HCT116 (cell line): ENCODE measurements at regions not wholly inside any gene's neighbourhood (a gene's known extent, or its start where the extent isn't known, plus 50 kb on each side); places are given as distances from the start of the nearest gene placed in this dataset.

Experiments
- ATAC-seq: fragments of 200-7000 bp; cut with Tn5 transposase; 2 replicates; pipeline ENCODE4 v1.9.1; 2020; ENCODE audit warnings: mild to moderate bottlenecking, moderate library complexity
- BruUV-seq: library from RNA; stranded (reverse); fragments of 400-500 nt; replicated peaks from 2 replicates; lab custom pipeline; 2021; lab: Mats Ljungman, UMichigan
- CTCF ChIA-PET: fragments of 300-600 bp; sonication (Branson Sonifier 250); formaldehyde crosslinking; loops from one replicate; lab custom pipeline; 2021; ENCODE audit warnings: antibody characterized with exemption; lab: Charles Lee
- POLR2A ChIA-PET: fragments of 300-600, 350-600 bp; sonication (Branson Sonifier 250); formaldehyde crosslinking; loops from one replicate; lab custom pipeline; 2021; ENCODE audit warnings: antibody characterized with exemption; lab: Charles Lee
- RAD21 ChIA-PET, 2 experiments: fragments of 300-600 bp; sonication (Branson Sonifier 250); formaldehyde crosslinking; loops; one replicate each; lab custom pipeline; 2023; ENCODE audit warnings: low total read pairs in 2 of 2; ENCODE audit not compliant: uncharacterized antibody in 2 of 2, unreplicated experiment in 2 of 2, low non-redundant PET in 1 of 2; lab: Charles Lee
- DNase-seq: peaks from one replicate; pipeline ENCODE4 v3.0.0-alpha.2; 2010; ENCODE audit warnings: low read depth, low spot score
- H2AFZ ChIP-seq: fragments of 200-600 bp; shearing (Covaris generic), sonication (generic); 2 replicates; pipeline ENCODE4 v1.6.1; 2017; ENCODE audit warnings: low read depth, mixed run types, mixed read lengths, antibody characterized with exemption, low read length; ENCODE audit not compliant: poor library complexity, severe bottlenecking
- H3K27ac ChIP-seq: 2 replicates; pipeline ENCODE4 v1.5.1; 2012; ENCODE audit warnings: low read depth, low read length
- H3K27me3 ChIP-seq: fragments of 200-600 bp; sonication (generic); 2 replicates; pipeline ENCODE4 v1.6.1; 2016; ENCODE audit warnings: mixed run types, low read length, mixed read lengths; ENCODE audit not compliant: insufficient read depth
- H3K36me3 ChIP-seq, 2 experiments: fragments of 200-500 bp in 1 of 2; fragments of 200-600 bp in 1 of 2; sonication (Bioruptor generic) in 1 of 2; sonication (generic) in 1 of 2; 2 replicates each; pipeline versions ENCODE4 v1.5.1 to v1.6.1; 2014 to 2016; ENCODE audit warnings: low read length in 2 of 2, inconsistent platforms in 1 of 2, mixed read lengths in 1 of 2, mixed run types in 1 of 2; ENCODE audit not compliant: insufficient read depth in 2 of 2, control insufficient read depth in 1 of 2
- H3K4me1 ChIP-seq, 2 experiments: fragments of 200-600 bp in 1 of 2; sonication (generic) in 1 of 2; 2 replicates each; pipeline versions ENCODE4 v1.5.1 to v1.6.1; 2012 to 2017; ENCODE audit warnings: low read length in 2 of 2, inconsistent platforms in 1 of 2, mild to moderate bottlenecking in 1 of 2, mixed read lengths in 1 of 2, mixed run types in 1 of 2, moderate library complexity in 1 of 2; ENCODE audit not compliant: insufficient read depth in 2 of 2, control insufficient read depth in 1 of 2
- H3K4me2 ChIP-seq: fragments of 200-600 bp; sonication (generic); 2 replicates; pipeline ENCODE4 v1.6.1; 2017; ENCODE audit warnings: mixed run types, low read length, mixed read lengths
- H3K4me3 ChIP-seq, 2 experiments: fragments of 200-600 bp in 1 of 2; sonication (generic) in 1 of 2; replicated peaks in 1 of 2; 2 replicates each; pipeline ENCODE4 v1.5.1; 2011 to 2016; ENCODE audit warnings: low read length in 2 of 2, control low read depth in 1 of 2, low read depth in 1 of 2, mild to moderate bottlenecking in 1 of 2, mixed read lengths in 1 of 2, mixed run types in 1 of 2
- H3K79me2 ChIP-seq: fragments of 200-600 bp; sonication (generic); 2 replicates; pipeline ENCODE4 v1.6.1; 2017; ENCODE audit warnings: mild to moderate bottlenecking, mixed run types, low read length, moderate library complexity, mixed read lengths; ENCODE audit not compliant: insufficient read depth
- H3K9ac ChIP-seq: fragments of 200-600 bp; sonication (generic); 2 replicates; pipeline ENCODE4 v1.6.1; 2016; ENCODE audit warnings: low read length, mixed read lengths
- H3K9me2 ChIP-seq: fragments of 200-600 bp; sonication (generic), shearing (Covaris generic); 2 replicates; pipeline ENCODE4 v1.6.1; 2017; ENCODE audit warnings: mixed run types, mild to moderate bottlenecking, moderate library complexity; ENCODE audit not compliant: insufficient read depth
- H3K9me3 ChIP-seq, 2 experiments: fragments of 200-500 bp in 1 of 2; fragments of 200-600 bp in 1 of 2; sonication (Bioruptor generic) in 1 of 2; sonication (generic) in 1 of 2; 2 replicates each; pipeline ENCODE4 v1.6.1; 2014 to 2017; ENCODE audit warnings: low read length in 2 of 2, mixed read lengths in 2 of 2, inconsistent platforms in 1 of 2, low read depth in 1 of 2, mild to moderate bottlenecking in 1 of 2, mixed run types in 1 of 2, moderate library complexity in 1 of 2; ENCODE audit not compliant: control insufficient read depth in 1 of 2, insufficient read depth in 1 of 2
- H4K20me1 ChIP-seq: fragments of 200-600 bp; sonication (generic), shearing (Covaris generic); 2 replicates; pipeline ENCODE4 v1.6.1; 2017; ENCODE audit warnings: mixed run types, mild to moderate bottlenecking, moderate library complexity; ENCODE audit not compliant: insufficient read depth
- CEBPB ChIP-seq: IDR thresholded peaks from 2 replicates; pipeline ENCODE4 v1.6.1; 2012; ENCODE audit warnings: low read depth
- CTCF ChIP-seq, 3 experiments: fragments of 200-600 bp in 1 of 3; sonication (generic) in 1 of 3; IDR thresholded peaks in 2 of 3; conservative IDR thresholded peaks in 1 of 3; 2 replicates each; pipeline ENCODE4 v1.5.1; 2012 to 2017; ENCODE audit warnings: low read depth in 2 of 3, low read length in 2 of 3, antibody characterized with exemption in 1 of 3, borderline replicate concordance in 1 of 3, control low read depth in 1 of 3, mild to moderate bottlenecking in 1 of 3, mixed read lengths in 1 of 3, mixed run types in 1 of 3, moderate library complexity in 1 of 3; ENCODE audit not compliant: insufficient read depth in 1 of 3
- POLR2A ChIP-seq: IDR thresholded peaks from 2 replicates; pipeline ENCODE4 v1.7.0; 2011; ENCODE audit warnings: borderline replicate concordance; ENCODE audit not compliant: insufficient read depth, insufficient read length; ENCODE audit errors: extremely low read depth
- SP1 ChIP-seq: IDR thresholded peaks from 2 replicates; pipeline ENCODE4 v1.6.1; 2012; ENCODE audit warnings: low read depth
- SRF ChIP-seq: IDR thresholded peaks from 2 replicates; pipeline ENCODE4 v1.6.1; 2012; ENCODE audit warnings: low read depth
- TCF7L2 ChIP-seq: IDR thresholded peaks from 2 replicates; pipeline ENCODE4 v1.7.0; 2011; ENCODE audit warnings: borderline replicate concordance, inconsistent platforms; ENCODE audit not compliant: insufficient read depth, insufficient read length; ENCODE audit errors: extremely low read depth
- YY1 ChIP-seq: IDR thresholded peaks from 2 replicates; pipeline ENCODE4 v1.6.1; 2011; ENCODE audit warnings: low read length, low read depth, moderate library complexity, mild to moderate bottlenecking; ENCODE audit not compliant: insufficient replicate concordance; ENCODE audit errors: extremely low read depth
- intact Hi-C: fragments of 100-400 bp; cut with micrococcal nuclease; formaldehyde crosslinking; loops from 2 replicates; pipeline ENCODE4 v1.10.0; 2022

DNA sequence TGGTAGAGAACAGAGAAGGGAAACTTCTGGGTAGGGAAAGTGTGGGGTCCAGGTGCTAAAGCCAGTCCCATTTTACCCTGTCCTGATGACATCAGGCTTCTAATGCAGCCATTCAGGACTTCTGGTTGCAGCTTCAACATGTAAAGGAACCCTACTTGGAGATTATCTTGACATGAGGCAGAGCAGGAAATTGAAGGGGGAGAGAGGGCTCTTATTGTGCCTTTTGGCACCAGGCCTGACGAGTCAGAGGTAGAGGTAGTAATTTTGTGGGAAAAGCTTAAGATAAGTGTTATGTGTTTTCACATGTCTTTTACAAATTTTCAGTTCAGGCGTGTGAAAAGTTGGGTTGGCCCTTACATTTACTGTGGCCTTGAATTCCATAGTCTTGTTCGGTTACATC lies 102.4 kb upstream of the APC start:
- TF ChIP-seq TCF7L2 = no peak
- no peak for TF ChIP-seq SRF
- no peak for TF ChIP-seq POLR2A
- TF ChIP-seq SP1 = no peak
- TF ChIP-seq YY1 = no peak
- TF ChIP-seq CEBPB = no peak
- TF ChIP-seq CTCF (IDR thresholded peaks at IDR 0.05 in 2 of 3, conservative IDR thresholded peaks at IDR 0.05 in 1 of 3; ENCODE audit: borderline replicate concordance in 1 of 3, insufficient read depth in 1 of 3, low read depth in 2 of 3, low read length in 2 of 3) = no peak
- ChIA-PET RAD21 (no interaction called here), POLR2A (no interaction called here), CTCF (no interaction called here)
- intact Hi-C loops = no loop called here
- Histone ChIP-seq H4K20me1 (no peaks in the 10 kb centered on the region), H3K9me2 (no peaks in the 10 kb centered on the region), H3K4me1 (no peaks in the 10 kb centered on the region), H3K36me3 (no peaks in the 10 kb centered on the region), H3K4me2 (no peak overlapping the region), H3K9me3 (no peaks in the 10 kb centered on the region), H2AFZ (no peak overlapping the region), H3K9ac (no peak overlapping the region), H3K79me2 (no peaks in the 10 kb centered on the region), H3K4me3 (no peak overlapping the region), H3K27ac (no peak overlapping the region), H3K27me3 (no peaks in the 10 kb centered on the region)
- BruUV-seq = no TSS peak
- DNase-seq = no peak
- no peak for ATAC-seq
